GM21717 (cell line): ENCODE measurements at regions not wholly inside any gene's neighbourhood (a gene's known extent, or its start where the extent isn't known, plus 50 kb on each side); places are given as distances from the start of the nearest gene placed in this dataset.
A peak's percentile ranks its signal among the peaks of the same experiment; 100 is the strongest.

Experiments used
- ATAC-seq: cut with Tn5 transposase; IDR thresholded peaks from one replicate; pipeline ENCODE4 v1.9.1; 2021; ENCODE audit warnings: mild to moderate bottlenecking, moderate library complexity; ENCODE audit not compliant: unreplicated experiment

DNA sequence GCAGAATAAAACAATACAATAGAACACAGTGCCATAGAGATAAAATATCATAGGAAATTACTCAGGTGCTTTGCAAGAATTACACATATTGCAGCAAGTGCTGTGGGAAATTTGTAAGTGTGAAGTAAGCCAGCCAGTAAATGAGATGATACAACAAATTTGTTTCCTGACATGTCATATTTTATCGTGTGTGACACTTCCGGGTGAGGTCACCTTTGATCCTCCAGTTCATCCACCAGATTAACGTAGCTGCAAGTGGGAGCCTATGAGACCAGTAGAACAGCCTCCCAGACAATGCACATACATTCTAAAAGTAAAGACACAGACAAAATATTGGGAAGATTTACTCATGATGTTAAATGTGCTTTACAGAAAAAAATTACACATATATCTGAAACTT, 72.2 kb downstream of the PRDM9 start:
- no peak for ATAC-seq

DNA sequence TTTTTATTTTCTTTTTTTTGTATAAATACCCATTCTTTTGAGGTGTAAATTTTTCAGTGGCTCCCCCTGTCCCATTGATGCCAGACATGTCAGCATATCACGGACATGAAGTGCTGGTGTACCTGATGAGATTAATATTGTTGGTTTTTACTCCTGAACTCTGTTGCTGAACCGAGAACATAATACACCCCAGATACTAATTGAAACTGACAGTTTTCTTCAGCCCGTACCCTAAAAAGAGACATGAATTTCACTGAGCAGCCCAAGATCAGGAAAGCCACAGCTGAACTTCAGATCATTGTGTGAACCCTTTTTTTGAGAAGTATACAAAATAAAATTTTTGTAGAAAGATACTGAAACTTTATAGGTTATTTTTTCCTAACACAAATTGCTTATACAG, 75.7 kb downstream of the PRDM9 start:
- no peak for ATAC-seq

DNA sequence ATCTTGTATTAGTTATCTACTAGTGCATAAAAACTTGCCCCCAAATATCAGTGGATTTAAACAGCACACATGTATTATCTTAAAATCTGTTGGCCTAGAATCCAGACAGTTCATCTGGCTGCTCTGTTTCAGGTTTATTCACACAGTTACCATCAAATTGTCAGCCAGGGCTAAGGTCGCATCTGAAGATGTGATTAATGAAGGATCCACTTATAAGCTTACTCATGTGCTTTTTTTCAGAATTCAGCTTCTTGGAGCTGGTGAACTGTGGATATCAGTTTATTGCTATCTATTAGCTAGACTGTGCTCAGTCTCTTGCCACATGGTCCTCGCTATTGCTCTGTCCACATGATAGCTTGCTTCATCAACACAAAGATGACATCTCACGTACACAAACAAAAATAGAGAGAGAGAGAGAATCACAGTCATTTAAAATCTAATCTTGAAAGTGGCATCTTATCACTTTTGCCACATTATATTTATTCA, 81.5 kb downstream of the PRDM9 start:
- no peak for ATAC-seq

- ATAC-seq: no peak
Observed at GRCh38 chr5:23591250-23591649, 83.8 kb downstream of the PRDM9 start.

DNA sequence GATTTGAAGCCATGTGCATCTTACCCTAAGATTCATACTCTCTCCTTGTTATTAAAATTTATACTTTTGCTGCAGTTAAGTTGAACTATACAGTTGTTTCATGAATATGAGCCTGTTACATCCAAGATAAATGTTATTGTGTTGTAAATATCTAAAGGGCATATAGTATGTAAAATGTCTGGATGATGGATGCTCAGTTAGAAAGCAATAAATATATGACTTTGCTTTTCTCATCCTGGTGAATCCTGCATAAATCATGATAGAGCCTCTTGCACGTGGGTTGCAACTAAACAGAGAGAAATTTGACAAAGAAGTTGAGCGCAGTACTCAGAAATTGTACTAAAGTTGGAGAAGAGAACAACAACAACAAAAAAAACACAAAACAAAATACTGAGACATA, 99.5 kb downstream of the PRDM9 start:
- no peak for ATAC-seq

GRCh38 chr5:23612701-23613100, 105.3 kb downstream of the PRDM9 start:
- no peak for ATAC-seq

DNA sequence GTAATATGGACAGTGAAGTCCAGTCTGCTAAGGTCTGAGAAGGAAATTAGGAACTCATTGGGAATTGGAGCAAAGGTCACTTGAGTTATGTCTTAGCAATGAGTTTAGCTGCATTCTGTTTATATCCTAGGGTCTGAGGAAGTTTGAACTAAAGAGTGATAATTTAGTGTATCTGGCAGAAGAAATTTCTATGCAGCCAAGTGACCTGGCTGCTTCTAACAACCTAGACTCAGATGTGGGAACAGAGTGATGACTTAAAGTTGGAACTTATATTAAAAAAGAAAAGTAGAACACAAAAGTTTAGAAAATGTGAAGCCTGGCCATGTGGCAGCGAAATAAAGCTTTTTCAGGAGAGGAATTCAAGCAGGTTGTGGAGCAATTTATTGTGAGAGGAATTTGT, 106.2 kb downstream of the PRDM9 start:
- ATAC-seq: no peak

GRCh38 chr5:23614422-23614821, 107.0 kb downstream of the PRDM9 start:
- ATAC-seq: no peak

DNA sequence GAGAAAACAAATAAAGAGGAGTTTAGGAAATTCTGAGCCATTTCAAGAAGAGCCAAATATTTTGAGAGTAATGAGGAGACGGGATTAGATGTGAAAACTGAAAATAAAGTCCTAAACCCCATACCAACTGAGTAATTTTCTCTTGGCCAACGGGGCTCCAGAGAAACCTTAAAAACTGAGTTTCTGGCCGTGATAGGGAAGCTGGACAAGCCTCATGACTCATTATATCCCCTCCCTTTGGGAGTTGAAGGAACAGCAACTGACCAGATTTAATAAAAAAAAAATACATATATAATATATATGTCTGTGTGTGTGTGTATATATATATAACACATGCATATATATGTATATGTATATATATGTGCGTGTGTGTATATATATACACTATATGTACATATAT, 119.6 kb downstream of the PRDM9 start:
- ATAC-seq: no peak

DNA sequence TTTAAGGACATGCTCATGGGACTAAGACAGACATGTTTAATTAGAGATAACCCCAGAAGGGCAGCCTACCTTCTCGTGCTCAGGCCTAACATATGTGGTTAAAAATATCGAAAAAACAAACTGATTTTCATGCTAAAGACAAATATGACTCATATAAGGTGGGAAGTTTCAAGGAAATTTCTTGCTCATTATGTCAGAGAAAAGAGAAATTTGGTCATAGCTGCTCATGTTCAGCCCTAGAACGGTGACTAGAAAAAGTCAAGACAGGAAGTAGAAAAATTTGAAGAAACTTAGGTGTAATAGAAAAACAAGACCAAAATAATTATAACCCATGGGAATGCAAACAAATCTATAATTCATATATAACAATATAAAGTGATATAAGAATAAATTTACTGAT, 120.6 kb downstream of the PRDM9 start:
- ATAC-seq: no peak

DNA sequence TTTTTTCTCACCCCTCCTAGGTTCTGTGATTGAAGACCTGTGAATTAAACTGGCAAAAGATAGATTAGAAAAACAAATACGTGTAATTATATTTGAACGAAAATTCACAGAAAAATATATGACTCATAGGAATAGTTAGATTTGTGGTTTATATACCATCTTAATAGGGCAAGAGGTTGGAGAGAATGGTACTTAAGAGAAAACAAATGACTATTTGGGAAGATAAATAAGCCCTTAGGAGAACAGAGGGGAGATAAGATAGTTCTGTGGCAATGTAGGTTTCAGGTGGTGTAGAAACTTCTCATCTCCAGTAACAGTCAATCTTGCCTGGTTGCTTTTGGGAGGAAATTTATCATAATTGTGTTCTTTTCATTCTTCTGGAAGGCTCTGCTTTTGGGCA, 122.0 kb downstream of the PRDM9 start:
- ATAC-seq: no peak

DNA sequence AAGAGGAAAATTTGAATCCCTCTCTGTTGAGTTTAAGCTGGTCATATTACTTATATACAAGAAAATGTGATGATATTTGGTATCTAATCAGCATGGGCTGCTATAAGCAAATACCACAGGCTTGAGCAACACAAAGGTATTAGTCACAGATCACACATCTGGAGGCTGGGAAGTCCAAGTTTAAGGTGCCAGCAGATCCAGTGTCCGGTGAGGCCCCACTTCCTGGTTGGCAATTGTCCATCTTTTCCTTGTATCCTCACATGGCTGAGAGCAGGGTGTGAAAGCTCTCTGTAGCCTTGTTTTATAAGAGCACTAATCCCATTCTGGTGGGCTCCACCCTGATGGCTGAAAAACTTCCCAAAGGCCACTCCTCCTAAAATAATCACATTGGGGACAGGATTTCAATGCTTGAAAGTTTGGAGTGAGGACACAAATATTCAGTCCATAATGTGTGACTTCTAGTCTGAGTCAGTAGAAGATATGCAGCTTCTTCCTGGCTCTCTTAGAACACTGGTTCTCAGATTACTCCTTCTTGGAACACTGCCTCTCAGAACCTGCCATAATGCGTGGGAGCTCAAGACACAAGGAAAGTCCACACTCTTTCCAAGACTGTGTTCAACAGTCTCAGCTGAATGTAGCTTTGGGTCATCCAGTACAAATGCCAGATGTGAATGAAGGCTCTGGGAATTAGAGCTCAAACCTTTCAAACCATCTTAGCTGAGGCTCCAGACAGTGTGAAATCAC, 124.1 kb downstream of the PRDM9 start:
- ATAC-seq: no peak

GRCh38 chr5:23635938-23636337, 128.5 kb downstream of the PRDM9 start:
- ATAC-seq: no peak

DNA sequence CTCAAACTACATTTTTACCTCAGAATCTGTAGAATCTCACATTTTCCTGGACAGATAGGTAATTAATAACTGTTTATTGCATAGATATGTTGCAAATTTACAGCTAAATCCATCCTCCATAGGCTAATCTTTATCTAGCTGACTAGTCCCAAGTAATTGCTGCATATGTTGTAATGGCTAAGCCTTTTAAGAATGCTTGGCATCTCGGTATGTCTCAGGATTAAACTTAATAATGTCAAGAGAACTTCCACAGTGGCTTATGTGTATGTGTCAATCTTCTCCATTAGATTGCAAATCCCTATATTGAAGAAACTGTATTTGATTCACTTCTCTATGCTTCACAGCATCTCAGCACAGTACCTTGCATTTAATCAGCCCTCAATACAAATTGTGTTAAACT, 131.9 kb downstream of the PRDM9 start:
- no peak for ATAC-seq

DNA sequence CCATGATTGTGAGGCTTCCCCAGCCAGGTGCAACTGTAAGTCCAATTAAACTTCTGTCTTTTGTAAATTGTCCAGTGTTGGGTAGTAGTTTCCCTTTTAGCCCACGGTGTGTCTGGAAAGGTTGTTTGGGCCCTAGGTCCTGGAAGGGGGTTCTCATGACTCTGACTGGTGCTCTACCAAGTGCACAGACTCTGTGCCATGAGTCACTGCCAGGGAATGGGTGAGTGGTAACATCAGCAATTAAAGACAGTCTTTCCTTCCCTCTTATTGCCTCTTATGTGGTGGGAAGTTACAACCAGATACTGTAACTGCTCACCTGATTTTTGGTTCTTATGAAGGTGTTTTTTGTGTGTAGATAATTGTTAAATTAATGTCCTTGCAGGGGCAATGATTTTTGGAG, 141.2 kb downstream of the PRDM9 start:
- ATAC-seq: no peak

DNA sequence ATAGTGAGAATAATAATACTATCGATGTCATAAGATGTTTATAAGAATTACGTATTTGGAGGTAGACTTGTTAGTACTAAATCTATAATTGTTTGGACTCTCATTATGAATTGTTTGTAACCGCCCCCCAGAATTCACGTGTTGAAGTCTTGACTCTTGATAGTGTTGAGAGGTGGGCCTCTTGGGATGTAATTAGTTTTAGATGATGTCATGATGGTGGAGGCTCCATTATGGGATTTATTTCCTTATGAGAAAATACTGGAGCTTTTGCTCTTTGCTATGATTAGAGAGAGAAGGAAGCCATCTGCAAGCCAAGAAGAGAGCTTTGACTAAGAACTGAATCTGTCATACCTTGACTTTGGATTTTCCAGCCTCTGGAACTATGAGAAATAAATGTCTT, 142.2 kb downstream of the PRDM9 start:
- no peak for ATAC-seq

DNA sequence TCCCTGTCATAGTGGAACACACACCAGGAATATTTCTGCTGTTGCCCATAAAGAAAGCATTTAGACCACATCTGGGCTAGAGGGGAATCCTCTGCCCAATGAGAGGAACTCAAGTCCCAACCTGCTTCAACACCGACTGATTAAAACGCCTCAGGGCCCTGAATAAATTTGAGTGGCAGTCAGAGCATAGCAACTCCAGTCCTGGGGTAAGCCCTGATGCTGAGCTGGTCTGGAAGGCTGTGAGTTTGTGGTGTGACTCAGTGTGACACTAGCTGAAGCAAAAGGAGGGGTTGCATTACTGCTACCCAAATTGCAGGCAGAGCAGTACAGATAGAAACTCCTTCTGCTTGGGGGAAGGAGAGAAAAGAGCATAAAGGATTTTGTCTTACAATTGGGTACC, 148.3 kb downstream of the PRDM9 start:
- no peak for ATAC-seq

DNA sequence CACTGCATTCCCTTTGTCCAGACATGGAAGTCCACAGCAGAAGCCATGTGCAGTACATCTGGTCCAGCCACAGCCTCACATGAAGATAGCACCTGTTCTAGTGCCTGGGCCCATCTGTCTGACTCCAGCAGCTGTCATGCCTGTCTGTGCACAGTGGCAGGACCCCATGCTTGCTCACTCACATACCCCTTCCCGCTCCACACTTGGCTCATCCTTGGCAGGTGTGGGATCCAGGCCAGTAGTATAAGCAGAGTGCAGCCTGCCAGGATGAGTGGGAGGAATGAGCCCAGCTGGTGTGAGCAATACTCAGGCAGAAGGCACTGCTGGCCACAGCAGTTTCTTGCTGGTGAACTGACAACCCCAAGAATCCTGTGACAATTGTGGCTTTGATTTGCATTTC, 168.0 kb downstream of the PRDM9 start:
- ATAC-seq: no peak

DNA sequence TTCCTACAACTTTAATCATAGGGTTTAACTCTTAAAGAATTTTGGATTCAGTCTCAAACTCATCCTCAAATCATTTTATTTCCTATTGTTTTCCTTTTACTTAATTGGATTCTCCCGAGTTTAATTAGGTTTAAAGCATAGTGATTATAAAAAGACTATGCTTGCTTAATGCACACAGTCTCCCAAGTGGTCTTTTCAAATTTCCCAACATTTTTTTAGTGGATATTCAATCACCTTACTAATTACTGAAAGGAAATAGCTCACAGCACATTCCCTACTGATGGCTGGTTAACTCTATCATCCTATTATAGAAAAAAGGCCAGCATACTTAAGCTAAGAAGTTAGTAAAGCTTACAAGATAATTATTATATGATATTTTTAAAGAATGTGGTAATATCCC, 170.6 kb downstream of the PRDM9 start:
- no peak for ATAC-seq

DNA sequence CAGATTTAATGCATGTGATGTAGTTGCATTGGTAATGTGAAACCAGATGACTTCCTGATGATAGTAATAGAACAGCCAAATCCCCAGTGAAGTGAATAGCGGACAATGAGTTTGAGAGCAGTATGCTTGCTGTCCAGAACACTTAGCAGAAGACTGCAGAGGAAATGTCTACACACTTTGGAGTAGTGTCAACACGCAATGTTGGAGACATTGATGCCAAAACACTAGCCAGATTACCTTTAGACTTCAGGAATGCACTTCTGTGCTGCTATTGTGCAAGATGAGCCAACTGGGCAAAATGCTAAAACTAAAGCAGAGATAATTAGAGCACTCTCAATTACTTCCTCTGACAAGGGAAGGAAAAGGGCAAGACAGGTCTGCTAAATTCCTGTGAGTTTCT, 176.7 kb downstream of the PRDM9 start:
- ATAC-seq: no peak

- ATAC-seq: no peak
Observed at GRCh38 chr5:23703940-23704855, 196.8 kb downstream of the PRDM9 start.

DNA sequence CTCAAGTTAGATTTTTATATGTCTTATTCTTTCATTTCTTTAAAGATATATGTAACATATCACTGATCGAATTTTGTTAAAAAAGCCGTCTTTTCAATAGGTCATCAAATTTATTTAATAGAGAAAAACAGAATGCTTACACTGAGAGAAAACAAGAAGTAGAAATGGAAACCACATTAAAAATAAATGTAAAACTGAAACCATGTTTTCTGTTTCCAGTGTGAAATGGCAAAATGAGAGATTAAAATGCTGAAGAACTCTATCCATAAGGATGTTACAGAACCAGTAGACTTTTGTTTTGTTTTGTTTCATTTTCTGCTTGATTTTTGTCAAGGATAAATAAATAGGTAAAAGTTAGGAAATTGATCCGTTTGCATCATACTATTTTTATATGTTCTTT, 210.1 kb downstream of the PRDM9 start:
- peak; percentile 58 for ATAC-seq
